ENCODE measurements at regions not wholly inside any gene's neighbourhood (a gene's known extent, or its start where the extent isn't known, plus 50 kb on each side); places are given as distances from the start of the nearest gene placed in this dataset.

- H4K8ac ChIP-seq (ENCODE audit: extremely low read depth, insufficient read depth, low read length) = no peak overlapping the region
- TF ChIP-seq JUND (IDR thresholded peaks at IDR 0.05; ENCODE audit: low read length) (no peak), SP1 (IDR thresholded peaks at IDR 0.05; ENCODE audit: low read depth, low read length) (no peak), ATF2 (IDR thresholded peaks at IDR 0.05; ENCODE audit: low read length) (no peak), POU5F1 (IDR thresholded peaks at IDR 0.05; ENCODE audit: low read depth, low read length) (no peak), TEAD4 (IDR thresholded peaks at IDR 0.05; ENCODE audit: low read depth, low read length) (no peak), CHD1 (IDR thresholded peaks at IDR 0.05; ENCODE audit: low read depth, low read length) (no peak)
- ChIA-PET POLR2A (ENCODE audit: partially characterized antibody) (no interaction called here), CTCF (ENCODE audit: partially characterized antibody) (no interaction called here)
- no peak overlapping the region for H3K4ac ChIP-seq (replicated peaks; ENCODE audit: insufficient read length, low read depth, low read length)
- no peaks in the 10 kb centered on the region for H4K20me1 ChIP-seq (replicated peaks in 1 of 2; ENCODE audit: control insufficient read depth in 1 of 2, insufficient read depth in 2 of 2, low read length in 2 of 2)
- 0 out of 4 replicates have a peak, but pooled peaks cover 0 to 6% of the 10 kb centered on the region in 2 experiments for H3K9me3 ChIP-seq (ENCODE audit: insufficient read depth in 2 of 2, low read depth in 1 of 2, low read length in 1 of 2)
- H2BK120ac ChIP-seq (replicated peaks; ENCODE audit: low read depth, low read length) = no peak overlapping the region
- H4K5ac ChIP-seq (ENCODE audit: insufficient read length, low read depth, low read length) = no peak overlapping the region
- no peak overlapping the region for H3K18ac ChIP-seq (ENCODE audit: extremely low read depth, low read length)
- H3K23me2 ChIP-seq (ENCODE audit: low read depth, low read length) = no peaks in the 10 kb centered on the region
- no peaks in the 10 kb centered on the region for H3K27me3 ChIP-seq (replicated peaks in 1 of 4; ENCODE audit: control insufficient read depth in 3 of 4, extremely low read depth in 1 of 4, insufficient read depth in 3 of 4, low read length in 3 of 4)
- no peak overlapping the region for H2BK12ac ChIP-seq (ENCODE audit: low read depth, low read length)
- H3K14ac ChIP-seq (ENCODE audit: insufficient read length) = no peak overlapping the region
- no peak overlapping the region for H4K91ac ChIP-seq (replicated peaks; ENCODE audit: insufficient read length, low read length)
- H3K79me1 ChIP-seq (ENCODE audit: low read depth, low read length) = no peaks in the 10 kb centered on the region
- no peak overlapping the region for H3K23ac ChIP-seq (ENCODE audit: insufficient read length)
- H2AK5ac ChIP-seq (ENCODE audit: low read depth, low read length) = no peak overlapping the region
- no peak overlapping the region for H3K27ac ChIP-seq (ENCODE audit: low read depth, low read length)
- no peak overlapping the region for H3K9ac ChIP-seq (replicated peaks in 1 of 4; ENCODE audit: extremely low read depth in 1 of 4, low read depth in 3 of 4, low read length in 3 of 4)
- H3K79me2 ChIP-seq (ENCODE audit: control insufficient read depth in 1 of 2, insufficient read depth in 2 of 2, low read length in 2 of 2) = no peaks in the 10 kb centered on the region
- FAIRE-seq (no peak), DNase-seq (ENCODE audit: low read depth in 1 of 2, low spot score in 2 of 2) (no peak)
- no peak overlapping the region for H3K4me3 ChIP-seq (ENCODE audit: extremely low read depth in 1 of 4, insufficient read depth in 2 of 4, low read depth in 3 of 4, low read length in 4 of 4)
- no peak overlapping the region for H2BK20ac ChIP-seq (ENCODE audit: low read length)
- 92% methylated on average over 5 of the region's 5 CpGs; no CpG with 5 or more reads in 1 of the 2 experiments for WGBS, 2 experiments (ENCODE audit: extremely low coverage in 1 of 2, insufficient coverage in 1 of 2, insufficient read length in 1 of 2, insufficient replicate concordance in 2 of 2, low coverage in 1 of 2, low lambda C conversion rate in 2 of 2, missing lambda C conversion rate in 1 of 2)
- H3K4me2 ChIP-seq (ENCODE audit: insufficient read depth in 1 of 2, low read depth in 2 of 2, low read length in 2 of 2) = no peak overlapping the region
- no peak overlapping the region for H2AFZ ChIP-seq (ENCODE audit: low read length)
- no peak overlapping the region for H3K56ac ChIP-seq (replicated peaks; ENCODE audit: insufficient read length, low read depth, low read length)
- H3K36me3 ChIP-seq (ENCODE audit: control insufficient read depth in 2 of 4, insufficient read depth in 4 of 4, low read length in 3 of 4) = no peaks in the 10 kb centered on the region
- H3K4me1 ChIP-seq (replicated peaks in 1 of 4; ENCODE audit: control insufficient read depth in 3 of 4, insufficient read depth in 4 of 4, low read length in 3 of 4) = no peaks in the 10 kb centered on the region
- H2BK5ac ChIP-seq (ENCODE audit: low read depth, low read length) = no peak overlapping the region
- H2BK15ac ChIP-seq (ENCODE audit: low read length) = no peak overlapping the region
Observed at GRCh38 chr3:177885063-177885462, 651.2 kb upstream of the KCNMB2 start.
